ENCODE measurements at regions not wholly inside any gene's neighbourhood (a gene's known extent, or its start where the extent isn't known, plus 50 kb on each side); places are given as distances from the start of the nearest gene placed in this dataset.

DNA sequence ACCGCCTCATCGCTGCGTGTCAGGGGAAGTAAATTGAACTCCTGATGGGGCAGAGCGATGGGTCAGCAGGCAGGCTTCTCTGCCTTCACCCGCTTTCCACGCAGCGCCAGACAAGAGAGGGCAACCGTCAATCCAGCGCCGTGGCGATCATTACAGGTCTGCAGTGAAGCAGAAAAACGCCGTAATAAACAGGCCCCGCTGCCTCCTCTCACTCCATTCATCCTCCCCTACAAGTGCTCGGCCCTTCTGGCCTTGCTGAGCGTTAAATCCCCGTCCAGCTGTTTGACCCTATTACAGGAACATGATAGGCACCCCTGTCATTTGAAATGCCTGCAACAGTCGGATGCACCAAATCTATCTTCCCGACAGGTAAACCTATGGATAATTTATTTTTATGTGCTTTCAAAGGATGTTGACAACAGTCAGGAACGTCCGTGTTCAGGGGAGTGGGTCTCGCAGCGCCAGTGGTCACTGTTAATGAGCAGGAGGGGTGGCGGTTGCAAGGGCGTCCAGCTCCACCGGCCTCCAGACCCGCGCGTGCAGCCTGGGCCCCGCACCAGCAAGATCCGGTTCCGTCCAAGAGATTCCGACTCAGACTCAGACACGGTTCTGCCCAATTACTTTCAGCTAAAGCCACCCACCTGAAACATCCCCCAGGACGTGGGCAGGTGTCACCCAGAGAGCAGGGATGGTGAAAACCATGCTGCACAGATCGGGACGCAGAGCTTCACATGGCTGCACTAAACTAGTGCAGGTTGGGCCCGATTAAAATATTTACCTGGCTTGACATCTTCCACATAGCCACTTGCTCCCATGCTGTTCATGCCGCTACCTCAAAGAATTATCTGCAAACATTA is 508.0 kb upstream of the MGMT start:
- no peak for DNase-seq

- DNase-seq, result no peak
Observed at GRCh38 chr10:128959746-128960145, 507.3 kb upstream of the MGMT start.

- DNase-seq, result no peak
Observed at GRCh38 chr10:128960517-128960916, 506.5 kb upstream of the MGMT start.

DNA sequence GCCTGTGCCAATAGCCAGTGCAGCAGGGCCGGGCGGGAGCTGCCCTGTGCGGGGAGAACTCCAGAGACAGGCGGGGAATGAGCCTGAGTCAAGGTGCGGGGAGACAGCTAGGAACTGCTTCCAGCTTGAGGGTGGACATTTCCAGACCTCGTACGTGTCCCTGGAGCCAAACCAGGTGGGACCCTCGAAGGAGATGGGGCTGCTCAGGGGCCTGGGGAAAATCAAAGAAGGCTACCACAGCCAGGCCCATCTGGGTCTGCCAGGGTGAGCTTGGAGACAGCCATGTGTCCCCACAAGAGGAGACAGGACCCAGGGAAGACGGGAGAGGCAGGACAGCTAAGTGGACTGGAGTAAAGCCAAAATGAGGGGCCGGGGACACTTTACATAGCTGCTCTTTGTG is 504.9 kb upstream of the MGMT start:
- DNase-seq, result no peak

GRCh38 chr10:128963211-128964099 is 503.6 kb upstream of the MGMT start:
- no peak for DNase-seq

DNA sequence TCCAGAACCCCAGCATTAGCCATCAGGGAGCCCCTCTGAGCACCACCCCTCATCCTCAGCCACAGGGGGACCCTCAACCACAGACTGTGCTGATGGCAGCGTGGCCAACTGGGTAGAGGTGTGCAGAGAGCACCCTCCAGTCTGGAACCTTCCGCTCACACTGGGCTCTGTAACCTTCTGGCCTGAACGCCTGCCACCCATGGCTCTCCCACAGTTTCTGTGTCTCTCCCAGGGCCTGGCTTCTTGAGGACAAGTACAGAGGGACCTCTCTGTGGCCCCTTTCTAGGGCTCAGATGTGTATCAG is 503.0 kb upstream of the MGMT start:
- no peak for DNase-seq

DNA sequence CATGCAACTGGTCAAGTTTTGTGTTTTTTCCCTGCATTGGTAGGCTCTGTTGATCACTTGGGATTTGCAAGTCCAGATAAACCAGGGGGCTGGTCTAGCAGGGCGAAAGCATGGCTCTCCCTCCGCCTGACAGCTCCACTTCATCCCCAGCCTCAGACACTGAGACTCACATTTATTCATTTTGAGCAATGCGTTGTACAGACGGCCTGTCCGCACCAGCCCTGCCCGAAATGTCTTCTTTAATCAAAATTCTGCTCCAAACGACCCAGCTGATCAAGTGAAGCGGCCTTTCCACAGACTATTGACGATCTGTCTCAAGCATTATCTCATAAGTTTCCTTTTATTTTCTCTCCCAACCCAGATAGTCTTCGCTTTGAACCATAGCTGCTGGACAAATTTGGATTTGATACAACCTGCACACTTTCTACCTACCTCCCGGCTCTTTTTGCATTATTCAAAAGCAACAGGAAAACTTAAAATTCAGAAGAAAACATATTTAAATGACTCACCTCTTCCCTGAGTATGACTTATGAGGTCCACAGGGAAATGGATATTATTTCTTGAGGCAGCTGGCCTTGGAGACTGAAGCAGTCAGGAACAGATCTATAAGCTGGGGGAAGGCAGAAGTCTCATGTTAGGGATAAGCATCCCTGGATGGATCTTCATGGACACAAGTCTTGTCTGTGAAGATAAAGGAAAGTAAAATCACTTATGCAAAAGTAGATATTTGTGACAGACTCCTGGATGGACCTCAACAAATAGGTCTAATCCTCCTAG is 498.9 kb upstream of the MGMT start:
- DNase-seq, result no peak

DNA sequence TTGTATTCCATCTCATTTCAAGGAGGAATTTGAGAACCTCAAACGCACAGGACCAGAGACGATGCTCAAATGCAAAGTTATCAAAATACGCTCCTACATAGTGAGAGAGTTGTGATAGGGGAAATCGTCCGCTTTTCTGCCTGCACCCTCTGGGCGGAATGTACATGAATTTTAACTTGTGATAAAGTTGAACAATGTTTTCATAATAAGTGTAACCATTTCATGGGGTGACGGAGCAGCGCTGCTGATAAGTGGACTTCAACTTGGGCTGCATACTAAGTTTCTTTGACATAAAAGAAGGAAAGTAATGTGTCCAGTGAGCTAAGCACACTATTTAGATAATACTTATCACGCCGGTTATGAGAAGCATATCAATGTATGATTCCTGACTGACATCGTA is 497.5 kb upstream of the MGMT start:
- DNase-seq, result no peak

DNA sequence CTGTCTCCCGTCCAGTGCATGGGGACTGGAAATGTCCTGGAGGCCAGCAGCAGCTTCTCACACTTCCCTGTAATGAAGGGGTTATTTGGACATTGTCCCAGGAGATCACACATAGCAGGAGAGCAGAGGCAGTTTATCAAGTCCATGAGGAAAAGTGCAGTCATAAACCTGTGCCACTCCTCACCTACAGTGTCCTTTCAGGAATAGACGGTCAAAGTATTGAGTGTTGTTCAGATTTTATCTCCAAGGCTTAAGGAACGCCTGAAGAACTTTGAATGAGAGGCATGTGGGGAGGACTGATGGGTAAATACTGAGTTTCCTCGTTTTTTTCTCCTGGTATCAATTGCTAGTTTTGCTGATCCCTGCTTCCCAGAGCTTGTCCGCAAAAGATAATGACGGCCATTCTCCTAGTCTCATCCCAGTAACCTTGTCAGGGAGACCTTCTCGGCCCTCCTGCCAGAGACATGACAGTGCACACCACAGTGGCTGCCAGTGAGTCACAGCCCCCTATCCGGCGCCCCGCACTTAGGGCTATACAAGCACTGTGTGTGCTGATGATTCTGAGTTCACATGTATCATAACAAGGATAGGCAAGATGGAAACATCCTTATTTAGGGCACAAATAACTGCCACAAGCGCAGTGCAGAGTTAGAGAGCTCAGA is 495.5 kb upstream of the MGMT start:
- DNase-seq, result no peak

GRCh38 chr10:128972036-128972405 is 495.0 kb upstream of the MGMT start:
- DNase-seq, result no peak

DNA sequence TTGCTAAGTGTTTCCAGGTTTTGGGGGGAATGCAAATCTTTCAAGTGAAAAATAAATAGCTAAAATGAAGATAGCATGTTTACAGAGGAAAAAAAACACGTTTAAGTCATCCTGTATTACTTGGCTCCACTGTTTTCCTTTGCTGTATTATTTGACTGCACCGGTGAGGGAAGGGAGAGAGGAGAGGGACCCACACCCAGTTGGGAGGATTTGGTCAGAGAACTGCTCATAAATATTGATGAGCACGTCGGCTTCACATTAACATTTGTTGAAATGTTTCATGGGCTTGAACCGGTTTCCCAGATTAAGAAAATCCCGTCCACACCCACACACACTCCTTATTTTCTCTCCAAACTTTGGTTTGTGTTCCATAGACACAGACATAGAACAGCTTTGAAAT is 493.8 kb upstream of the MGMT start:
- DNase-seq, result no peak

GRCh38 chr10:128976856-128977255 is 490.2 kb upstream of the MGMT start:
- DNase-seq, result no peak

DNA sequence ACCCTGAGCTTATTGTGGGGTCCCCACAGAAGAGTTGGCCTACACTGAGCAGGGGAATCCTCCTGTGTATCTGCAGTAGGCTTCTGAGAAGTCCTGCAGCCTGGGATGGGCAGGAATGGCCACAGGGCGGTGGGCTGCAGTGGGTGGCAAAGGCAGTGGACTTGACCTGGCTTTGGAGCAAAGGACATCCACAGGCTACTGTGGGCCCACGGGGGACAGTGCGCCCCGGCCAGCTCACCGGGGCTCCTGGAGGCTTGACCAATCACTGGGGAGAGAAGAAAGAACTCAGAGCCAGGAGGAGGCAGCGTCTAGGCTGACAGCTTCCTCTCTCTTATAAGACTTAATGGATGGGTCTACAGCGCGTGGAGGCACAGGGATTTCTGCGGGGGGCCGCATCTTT is 488.8 kb upstream of the MGMT start:
- no peak for DNase-seq

GRCh38 chr10:128979405-128979804 is 487.6 kb upstream of the MGMT start:
- DNase-seq, result no peak

DNA sequence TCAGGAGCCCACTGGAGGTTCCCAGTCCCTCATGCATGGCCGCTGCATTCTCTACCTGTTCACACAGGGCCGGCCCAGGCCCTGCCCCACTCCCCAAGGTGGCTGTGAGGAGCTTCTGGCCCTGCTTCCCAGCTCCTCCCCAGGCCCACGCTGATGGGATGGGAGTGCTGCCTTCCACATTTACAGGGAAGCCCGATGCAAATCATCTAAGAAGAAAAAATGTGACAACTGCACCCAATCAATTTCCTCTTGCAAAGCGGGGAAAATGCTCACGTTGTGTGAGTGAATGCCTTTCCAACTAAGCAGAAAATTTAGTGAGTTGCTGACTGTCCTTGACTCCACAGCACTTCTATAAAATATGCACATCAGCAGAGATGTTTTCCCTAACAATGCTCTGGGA is 485.8 kb upstream of the MGMT start:
- DNase-seq, result no peak

GRCh38 chr10:128981881-128982615 is 485.0 kb upstream of the MGMT start:
- no peak for DNase-seq

GRCh38 chr10:128982616-128982915 is 484.5 kb upstream of the MGMT start:
- DNase-seq, result no peak

GRCh38 chr10:128985036-128985435 is 482.0 kb upstream of the MGMT start:
- no peak for DNase-seq

DNA sequence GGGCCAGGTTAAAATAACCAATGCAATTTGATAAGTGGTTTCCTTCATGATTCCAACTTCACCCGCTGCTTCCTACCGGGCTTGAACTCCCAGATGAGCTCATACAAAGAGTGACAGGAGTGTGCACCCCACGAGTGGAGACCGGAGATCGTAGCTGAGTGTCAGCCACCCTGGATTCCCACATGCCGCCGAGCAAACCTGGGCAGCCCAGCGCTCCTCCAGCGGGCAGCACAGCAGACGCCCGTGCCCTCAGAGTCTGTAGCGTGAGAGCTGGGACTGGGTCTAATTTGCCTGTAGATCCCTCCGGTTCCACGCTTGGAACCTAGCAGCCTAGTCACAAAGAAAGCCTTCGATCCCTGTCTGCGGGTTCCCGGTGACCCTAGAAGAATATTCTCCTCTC is 476.1 kb upstream of the MGMT start:
- no peak for DNase-seq

DNA sequence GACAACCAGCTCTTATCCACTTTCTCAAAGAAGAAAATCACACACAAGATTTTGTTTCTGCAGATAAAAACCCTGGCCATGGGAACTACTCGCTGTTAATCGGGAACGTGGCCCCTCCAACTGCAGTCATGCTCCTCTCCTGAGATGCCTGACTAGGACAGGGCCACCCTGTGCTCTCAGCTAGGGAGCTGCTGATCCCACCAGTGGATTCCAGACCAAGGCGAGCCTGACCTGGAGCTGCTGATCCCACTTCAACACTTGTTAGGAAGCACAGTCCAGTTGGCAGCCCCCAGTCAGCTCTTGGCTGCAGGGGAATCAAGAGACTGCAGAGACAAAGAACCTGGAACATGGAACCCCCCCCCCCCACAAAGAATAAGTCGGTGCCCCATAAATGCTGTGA is 474.3 kb upstream of the MGMT start:
- no peak for DNase-seq

DNA sequence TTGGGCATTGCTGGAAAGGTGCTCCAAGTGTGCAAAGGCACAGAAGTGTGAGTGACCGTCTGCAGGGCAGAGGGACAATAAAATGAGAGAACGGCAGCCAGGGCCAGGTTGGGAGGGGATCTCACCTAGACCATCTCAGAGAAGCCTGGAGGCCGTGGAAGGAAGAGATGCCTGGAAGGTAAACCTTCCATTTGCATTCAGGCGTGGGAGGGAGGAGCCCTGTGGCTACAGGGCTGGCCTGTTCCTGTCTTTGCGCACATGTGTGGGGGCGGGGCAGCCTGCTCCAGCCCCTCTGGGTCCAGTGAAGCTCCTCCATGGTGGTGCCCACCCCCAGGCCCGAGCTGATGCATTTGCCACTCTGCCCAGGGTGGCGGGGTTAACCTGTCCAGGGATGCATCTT is 473.6 kb upstream of the MGMT start:
- no peak for DNase-seq

- DNase-seq, result no peak
Observed at GRCh38 chr10:128993911-128994538, 473.0 kb upstream of the MGMT start.
